SU-DHL-6 (cell line): ENCODE measurements at regions not wholly inside any gene's neighbourhood (a gene's known extent, or its start where the extent isn't known, plus 50 kb on each side); places are given as distances from the start of the nearest gene placed in this dataset.

Experiments
- H2AFZ ChIP-seq: fragments of 200-600 bp; sonication (generic); 2 replicates; pipeline ENCODE4 v1.6.1; 2014; ENCODE audit warnings: low read depth, mild to moderate bottlenecking, moderate library complexity, mixed read lengths, antibody characterized with exemption, low read length; ENCODE audit not compliant: severe bottlenecking
- H3F3A ChIP-seq: fragments of 200-600 bp; shearing (Covaris generic); 2 replicates; pipeline ENCODE4 v1.6.0; 2016; ENCODE audit warnings: antibody characterized with exemption, mild to moderate bottlenecking; ENCODE audit not compliant: insufficient read depth
- H3K27ac ChIP-seq: fragments of 200-600 bp; sonication (generic); 2 replicates; pipeline ENCODE4 v1.5.1; 2016; ENCODE audit warnings: low read depth, mild to moderate bottlenecking, low read length, moderate library complexity, mixed read lengths
- H3K27me3 ChIP-seq: fragments of 200-600 bp; sonication (generic), shearing (Covaris generic); 2 replicates; pipeline ENCODE4 v1.6.0; 2014; ENCODE audit warnings: mild to moderate bottlenecking, low read length
- H3K36me3 ChIP-seq: fragments of 200-600 bp; sonication (generic); 2 replicates; pipeline ENCODE4 v1.6.1; 2014; ENCODE audit warnings: mild to moderate bottlenecking, low read length, mixed read lengths
- H3K4me2 ChIP-seq: fragments of 300-600, 200-600 bp; shearing (Covaris generic), sonication (generic); 2 replicates; pipeline ENCODE4 v1.6.0; 2014; ENCODE audit warnings: low read length, low read depth, mild to moderate bottlenecking; ENCODE audit not compliant: poor library complexity, severe bottlenecking
- H3K4me3 ChIP-seq: fragments of 200-600 bp; sonication (generic); 2 replicates; pipeline ENCODE4 v1.5.1; 2014; ENCODE audit warnings: antibody characterized with exemption, low read length, mild to moderate bottlenecking, mixed read lengths; ENCODE audit not compliant: insufficient read depth, poor library complexity, severe bottlenecking
- H3K79me2 ChIP-seq: fragments of 200-600 bp; sonication (generic); 2 replicates; pipeline ENCODE4 v1.6.1; 2014; ENCODE audit warnings: mild to moderate bottlenecking, low read length, moderate library complexity; ENCODE audit not compliant: insufficient read depth
- H3K9ac ChIP-seq: fragments of 200-600 bp; sonication (generic); 2 replicates; pipeline ENCODE4 v1.7.0; 2014; ENCODE audit warnings: mild to moderate bottlenecking, low read length
- H3K9me2 ChIP-seq: fragments of 200-600 bp; sonication (generic); replicated peaks from 2 replicates; pipeline ENCODE4 v1.6.1; 2014; ENCODE audit warnings: low read length; ENCODE audit not compliant: insufficient read depth
- H3K9me3 ChIP-seq: fragments of 200-600 bp; sonication (generic); 2 replicates; pipeline ENCODE4 v1.6.1; 2014; ENCODE audit warnings: low read length, mixed read lengths; ENCODE audit not compliant: insufficient read depth
- H4K20me1 ChIP-seq: fragments of 200-600 bp; sonication (generic); 2 replicates; pipeline ENCODE4 v1.6.1; 2014; ENCODE audit warnings: low read depth, mild to moderate bottlenecking, antibody characterized with exemption, low read length, moderate library complexity, mixed read lengths
- EZH2phosphoT487 ChIP-seq: fragments of 200-600 bp; sonication (generic), shearing (Covaris generic); conservative IDR thresholded peaks from 2 replicates; pipeline ENCODE4 v1.6.1; 2018; ENCODE audit warnings: mild to moderate bottlenecking, antibody characterized with exemption, low read length, moderate library complexity, mixed read lengths
- TF ChIP-seq, protein P1 (sequence below): fragments of 200-600 bp; sonication (generic); IDR thresholded peaks from one replicate; pipeline ENCODE4 v1.5.1; 2017; ENCODE audit warnings: antibody characterized with exemption, mild to moderate bottlenecking, low read length, moderate library complexity; ENCODE audit not compliant: insufficient read depth, poor library complexity, severe bottlenecking

DNA sequence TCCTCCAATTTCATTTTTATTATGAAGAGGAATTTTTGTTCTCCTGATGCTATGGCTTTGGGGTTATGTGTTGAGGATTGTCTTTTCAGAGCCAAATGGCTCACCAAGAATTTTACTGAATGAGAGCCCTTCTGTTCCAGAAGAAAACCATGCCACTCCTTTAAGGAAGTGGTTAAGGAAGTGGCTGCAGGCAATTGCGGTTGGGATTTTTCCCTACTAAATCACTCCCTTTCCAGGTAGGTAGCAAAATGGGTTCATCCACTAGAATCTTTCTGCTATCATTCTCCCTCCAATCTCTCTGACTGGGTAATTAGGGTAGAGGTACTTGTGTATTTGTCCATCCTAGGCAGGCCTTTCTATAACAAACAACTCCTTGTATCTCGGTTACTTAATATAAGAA lies 163.1 kb downstream of the TTC8 start:
- Histone ChIP-seq H3K36me3 (no peaks in the 10 kb centered on the region), H3K4me3 (no peak overlapping the region), H3K79me2 (no peaks in the 10 kb centered on the region), H3K9ac (no peak overlapping the region), H3F3A (no peaks in the 10 kb centered on the region), H3K27ac (no peak overlapping the region), H3K27me3 (no peaks in the 10 kb centered on the region), H2AFZ (no peak overlapping the region), H3K9me3 (peaks cover 9% of the 10 kb centered on the region; the same call in 1 of the 2 replicates), H3K9me2 (no peaks in the 10 kb centered on the region), H4K20me1 (no peaks in the 10 kb centered on the region), H3K4me2 (no peak overlapping the region)
- TF ChIP-seq, protein P1, sequence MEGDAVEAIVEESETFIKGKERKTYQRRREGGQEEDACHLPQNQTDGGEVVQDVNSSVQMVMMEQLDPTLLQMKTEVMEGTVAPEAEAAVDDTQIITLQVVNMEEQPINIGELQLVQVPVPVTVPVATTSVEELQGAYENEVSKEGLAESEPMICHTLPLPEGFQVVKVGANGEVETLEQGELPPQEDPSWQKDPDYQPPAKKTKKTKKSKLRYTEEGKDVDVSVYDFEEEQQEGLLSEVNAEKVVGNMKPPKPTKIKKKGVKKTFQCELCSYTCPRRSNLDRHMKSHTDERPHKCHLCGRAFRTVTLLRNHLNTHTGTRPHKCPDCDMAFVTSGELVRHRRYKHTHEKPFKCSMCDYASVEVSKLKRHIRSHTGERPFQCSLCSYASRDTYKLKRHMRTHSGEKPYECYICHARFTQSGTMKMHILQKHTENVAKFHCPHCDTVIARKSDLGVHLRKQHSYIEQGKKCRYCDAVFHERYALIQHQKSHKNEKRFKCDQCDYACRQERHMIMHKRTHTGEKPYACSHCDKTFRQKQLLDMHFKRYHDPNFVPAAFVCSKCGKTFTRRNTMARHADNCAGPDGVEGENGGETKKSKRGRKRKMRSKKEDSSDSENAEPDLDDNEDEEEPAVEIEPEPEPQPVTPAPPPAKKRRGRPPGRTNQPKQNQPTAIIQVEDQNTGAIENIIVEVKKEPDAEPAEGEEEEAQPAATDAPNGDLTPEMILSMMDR = no peak
- TF ChIP-seq EZH2phosphoT487 = no peak

GRCh38 chr14:88989911-88990310 lies 165.5 kb downstream of the TTC8 start:
- H2AFZ ChIP-seq = no peak overlapping the region
- no peak overlapping the region for H3K9ac ChIP-seq
- TF ChIP-seq EZH2phosphoT487 = no peak
- TF ChIP-seq, protein P1 = no peak
- no peaks in the 10 kb centered on the region for H3K36me3 ChIP-seq
- no peaks in the 10 kb centered on the region for H3F3A ChIP-seq
- H3K27me3 ChIP-seq = no peaks in the 10 kb centered on the region
- no peaks in the 10 kb centered on the region for H3K9me2 ChIP-seq
- H3K79me2 ChIP-seq = no peaks in the 10 kb centered on the region
- H3K27ac ChIP-seq = no peak overlapping the region
- H3K4me2 ChIP-seq = no peak overlapping the region
- peaks cover 9% of the 10 kb centered on the region; the same call in 1 of the 2 replicates for H3K9me3 ChIP-seq
- no peak overlapping the region for H3K4me3 ChIP-seq
- H4K20me1 ChIP-seq = no peaks in the 10 kb centered on the region

- no peak for TF ChIP-seq EZH2phosphoT487
- TF ChIP-seq, protein P1 = no peak
- H3K4me3 ChIP-seq = no peak overlapping the region
- H3K9me2 ChIP-seq = no peaks in the 10 kb centered on the region
- H2AFZ ChIP-seq = no peak overlapping the region
- no peaks in the 10 kb centered on the region for H3K27me3 ChIP-seq
- H3K36me3 ChIP-seq = no peaks in the 10 kb centered on the region
- H3F3A ChIP-seq = no peaks in the 10 kb centered on the region
- no peaks in the 10 kb centered on the region for H3K79me2 ChIP-seq
- H4K20me1 ChIP-seq = no peaks in the 10 kb centered on the region
- H3K9ac ChIP-seq = no peak overlapping the region
- peaks cover 8% of the 10 kb centered on the region; the same call in 1 of the 2 replicates for H3K9me3 ChIP-seq
- H3K27ac ChIP-seq = no peak overlapping the region
- H3K4me2 ChIP-seq = no peak overlapping the region
Measured at GRCh38 chr14:88990856-88991255, 166.4 kb downstream of the TTC8 start.
